ENCODE measurements at regions not wholly inside any gene's neighbourhood (a gene's known extent, or its start where the extent isn't known, plus 50 kb on each side); places are given as distances from the start of the nearest gene placed in this dataset.

DNA sequence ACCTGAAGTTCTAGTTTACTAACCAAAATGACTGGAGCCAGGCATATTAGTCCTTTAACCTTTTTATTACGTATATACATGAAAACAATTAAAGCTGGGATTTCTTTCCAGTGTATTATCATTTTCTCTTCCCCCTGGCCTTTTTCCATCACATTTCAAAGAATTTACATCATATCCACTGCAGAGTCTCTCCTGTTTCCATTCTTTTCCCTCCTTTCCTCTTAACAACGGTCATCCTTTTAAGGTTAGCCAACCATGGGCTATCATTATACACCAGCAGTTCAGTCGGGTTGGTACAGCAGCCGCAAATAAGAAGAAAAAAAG lies 104.6 kb downstream of the TFAP2A start:
- no peak for DNase-seq
- TF ChIP-seq, protein P1, sequence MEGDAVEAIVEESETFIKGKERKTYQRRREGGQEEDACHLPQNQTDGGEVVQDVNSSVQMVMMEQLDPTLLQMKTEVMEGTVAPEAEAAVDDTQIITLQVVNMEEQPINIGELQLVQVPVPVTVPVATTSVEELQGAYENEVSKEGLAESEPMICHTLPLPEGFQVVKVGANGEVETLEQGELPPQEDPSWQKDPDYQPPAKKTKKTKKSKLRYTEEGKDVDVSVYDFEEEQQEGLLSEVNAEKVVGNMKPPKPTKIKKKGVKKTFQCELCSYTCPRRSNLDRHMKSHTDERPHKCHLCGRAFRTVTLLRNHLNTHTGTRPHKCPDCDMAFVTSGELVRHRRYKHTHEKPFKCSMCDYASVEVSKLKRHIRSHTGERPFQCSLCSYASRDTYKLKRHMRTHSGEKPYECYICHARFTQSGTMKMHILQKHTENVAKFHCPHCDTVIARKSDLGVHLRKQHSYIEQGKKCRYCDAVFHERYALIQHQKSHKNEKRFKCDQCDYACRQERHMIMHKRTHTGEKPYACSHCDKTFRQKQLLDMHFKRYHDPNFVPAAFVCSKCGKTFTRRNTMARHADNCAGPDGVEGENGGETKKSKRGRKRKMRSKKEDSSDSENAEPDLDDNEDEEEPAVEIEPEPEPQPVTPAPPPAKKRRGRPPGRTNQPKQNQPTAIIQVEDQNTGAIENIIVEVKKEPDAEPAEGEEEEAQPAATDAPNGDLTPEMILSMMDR (IDR thresholded peaks at IDR 0.05) = no peak
- no peaks in the 10 kb centered on the region for H3K9me3 Mint-ChIP-seq
- H3K27ac Mint-ChIP-seq = no peak overlapping the region
- H3K4me1 Mint-ChIP-seq (ENCODE audit: low read depth) = peaks cover 39% of the 10 kb centered on the region
- H3K4me3 Mint-ChIP-seq = no peak overlapping the region
- H3K27me3 Mint-ChIP-seq (ENCODE audit: insufficient read depth) = no peaks in the 10 kb centered on the region; the same call in none of the 2 replicates
- H3K36me3 Mint-ChIP-seq (ENCODE audit: low read depth) = no peaks in the 10 kb centered on the region

DNA sequence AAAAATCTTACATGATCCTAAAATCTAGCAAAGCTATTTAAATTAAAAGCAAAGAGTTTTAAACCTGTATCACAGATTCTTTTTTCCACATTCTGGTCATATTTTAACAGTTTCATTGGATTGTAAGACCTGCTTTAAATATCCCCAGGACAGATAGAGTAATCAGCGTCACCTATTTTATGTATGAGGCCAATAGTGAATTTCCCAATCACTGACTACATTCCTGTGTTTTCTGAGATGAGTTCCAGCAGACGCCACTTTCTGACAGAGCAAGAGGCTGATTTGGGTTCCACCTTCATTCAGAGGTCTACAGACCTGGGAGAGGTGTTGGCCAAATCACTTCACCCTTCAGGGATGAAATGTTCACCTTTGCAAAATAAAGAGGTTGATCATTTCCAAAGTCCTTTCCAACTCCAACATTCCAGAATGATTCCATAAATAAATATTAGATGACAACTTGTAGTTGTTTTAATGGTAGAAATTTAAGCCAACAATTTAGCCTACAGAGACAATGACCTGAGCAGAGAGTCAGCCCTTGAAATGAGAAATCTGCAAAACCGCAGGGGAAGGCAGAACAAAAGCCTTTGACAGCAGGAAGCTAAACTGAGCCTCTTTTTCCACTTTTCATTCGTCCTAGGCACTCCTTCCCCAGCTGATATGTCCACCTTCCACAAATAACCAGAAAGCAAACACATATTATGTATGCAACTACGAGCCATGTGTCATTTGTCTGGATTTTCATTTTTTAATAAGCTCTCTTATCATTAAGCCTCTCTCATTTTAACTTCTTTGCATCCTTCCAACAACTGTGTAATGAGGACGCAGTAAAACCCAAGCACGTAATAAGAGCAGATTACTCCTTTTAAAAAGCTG lies 105.2 kb downstream of the TFAP2A start:
- TF ChIP-seq, protein P1 (IDR thresholded peaks at IDR 0.05) = no peak
- no peak overlapping the region for H3K4me3 Mint-ChIP-seq

DNA sequence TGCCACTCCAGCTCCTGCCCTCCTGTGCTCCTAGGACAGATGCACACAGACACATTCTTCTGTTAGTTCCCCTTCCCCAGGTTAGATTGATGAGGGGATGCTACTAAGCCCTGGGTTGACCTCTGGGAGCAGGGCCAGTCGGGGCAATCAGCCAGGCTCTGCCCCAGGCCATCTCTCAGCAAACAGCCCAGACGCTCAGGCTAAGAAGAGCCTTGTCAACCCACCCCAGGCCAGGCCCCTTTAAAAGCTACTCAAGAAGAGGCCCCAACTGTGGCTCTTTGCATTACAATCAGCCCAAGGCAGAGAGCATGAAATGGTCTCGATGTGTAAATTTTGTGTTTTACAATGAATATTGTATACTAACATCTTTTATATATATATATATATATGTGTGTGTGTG lies 107.4 kb downstream of the TFAP2A start:
- Mint-ChIP-seq H3K36me3 (ENCODE audit: low read depth) (no peaks in the 10 kb centered on the region), H3K27me3 (ENCODE audit: insufficient read depth) (no peaks in the 10 kb centered on the region), H3K9me3 (no peaks in the 10 kb centered on the region), H3K27ac (no peak overlapping the region), H3K4me3 (no peak overlapping the region), H3K4me1 (ENCODE audit: low read depth) (peaks cover 41% of the 10 kb centered on the region)
- TF ChIP-seq, protein P1 (IDR thresholded peaks at IDR 0.05) = no peak
- DNase-seq = no peak

More for the DNA sequence above, 105.2 kb downstream of the TFAP2A start:
- peaks cover 34% of the 10 kb centered on the region for H3K4me1 Mint-ChIP-seq (ENCODE audit: low read depth)
- no peak overlapping the region for H3K27ac Mint-ChIP-seq
- no peaks in the 10 kb centered on the region for H3K36me3 Mint-ChIP-seq (ENCODE audit: low read depth)
- H3K9me3 Mint-ChIP-seq = no peaks in the 10 kb centered on the region
- DNase-seq = no peak
- H3K27me3 Mint-ChIP-seq (ENCODE audit: insufficient read depth) = no peaks in the 10 kb centered on the region; the same call in none of the 2 replicates

DNA sequence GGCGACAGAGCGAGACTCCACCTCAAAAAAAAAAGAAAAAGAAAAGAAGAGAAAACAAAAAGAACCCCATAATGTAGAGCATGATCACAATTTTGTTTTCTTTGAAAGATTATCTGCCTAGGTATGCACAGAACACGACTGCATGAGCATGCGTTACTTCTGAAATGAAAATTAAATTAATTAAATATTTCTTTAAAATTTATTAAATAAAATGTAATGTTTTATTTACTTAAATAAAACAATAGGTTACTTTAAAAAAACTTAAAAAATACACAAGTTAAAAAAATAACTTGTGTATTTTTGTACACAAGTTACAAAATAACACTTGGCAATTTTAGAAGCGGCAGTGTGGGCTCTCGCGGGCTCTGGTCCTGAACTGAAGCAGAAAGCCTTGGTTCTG lies 107.8 kb downstream of the TFAP2A start:
- H3K27me3 Mint-ChIP-seq (ENCODE audit: insufficient read depth) = no peaks in the 10 kb centered on the region
- H3K36me3 Mint-ChIP-seq (ENCODE audit: low read depth) = no peaks in the 10 kb centered on the region
- H3K4me3 Mint-ChIP-seq = no peak overlapping the region
- TF ChIP-seq, protein P1 (IDR thresholded peaks at IDR 0.05) = no peak
- no peaks in the 10 kb centered on the region for H3K9me3 Mint-ChIP-seq
- peaks cover 41% of the 10 kb centered on the region for H3K4me1 Mint-ChIP-seq (ENCODE audit: low read depth)
- DNase-seq = no peak
- H3K27ac Mint-ChIP-seq = no peak overlapping the region

DNA sequence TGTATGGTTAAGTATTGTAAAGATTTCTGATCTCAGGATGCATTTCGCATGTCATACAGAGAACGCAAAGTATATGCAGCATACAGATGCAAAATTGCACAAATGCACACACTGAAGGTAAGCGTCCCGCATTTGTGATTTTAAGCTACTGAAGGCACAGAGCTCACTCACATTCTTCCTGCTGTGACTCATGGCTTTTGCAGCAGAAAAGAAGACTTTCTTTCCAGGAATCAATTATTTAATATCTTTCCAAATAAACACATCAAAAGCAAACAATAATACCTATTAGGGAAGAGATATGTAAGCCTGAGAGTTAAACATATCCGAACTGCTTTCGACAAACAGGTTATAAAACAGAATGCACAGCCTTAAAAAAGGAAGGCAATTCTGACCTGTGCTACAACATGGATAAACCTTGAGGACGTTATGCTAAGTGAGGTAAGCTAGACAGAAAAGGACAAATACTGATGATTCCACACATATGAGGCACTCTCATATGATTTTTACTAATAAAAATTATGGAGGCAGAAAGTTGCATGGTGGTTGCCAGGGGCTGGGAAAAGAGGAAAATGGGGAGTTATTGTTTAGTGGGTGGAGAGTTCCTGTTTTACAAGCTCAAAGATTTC lies 109.0 kb downstream of the TFAP2A start:
- H3K27ac Mint-ChIP-seq = no peak overlapping the region

More for the DNA sequence above, 109.0 kb downstream of the TFAP2A start:
- H3K9me3 Mint-ChIP-seq = no peaks in the 10 kb centered on the region
- TF ChIP-seq, protein P1 (IDR thresholded peaks at IDR 0.05) = no peak
- peaks cover 41% of the 10 kb centered on the region for H3K4me1 Mint-ChIP-seq (ENCODE audit: low read depth)
- no peaks in the 10 kb centered on the region for H3K27me3 Mint-ChIP-seq (ENCODE audit: insufficient read depth)
- no peak for DNase-seq
- no peak overlapping the region for H3K4me3 Mint-ChIP-seq
- no peaks in the 10 kb centered on the region for H3K36me3 Mint-ChIP-seq (ENCODE audit: low read depth)

All from HFFc6 (cell line).